GM12873 (cell line): ENCODE measurements at regions not wholly inside any gene's neighbourhood (a gene's known extent, or its start where the extent isn't known, plus 50 kb on each side); places are given as distances from the start of the nearest gene placed in this dataset.

Experiments used
- TF ChIP-seq, protein P1 (sequence below): IDR thresholded peaks from 2 replicates; pipeline ENCODE4 v1.5.1; 2012; ENCODE audit warnings: low read depth, mild to moderate bottlenecking, moderate library complexity, low read length, control low read depth; ENCODE audit not compliant: insufficient read depth; ENCODE audit errors: missing control alignments

DNA sequence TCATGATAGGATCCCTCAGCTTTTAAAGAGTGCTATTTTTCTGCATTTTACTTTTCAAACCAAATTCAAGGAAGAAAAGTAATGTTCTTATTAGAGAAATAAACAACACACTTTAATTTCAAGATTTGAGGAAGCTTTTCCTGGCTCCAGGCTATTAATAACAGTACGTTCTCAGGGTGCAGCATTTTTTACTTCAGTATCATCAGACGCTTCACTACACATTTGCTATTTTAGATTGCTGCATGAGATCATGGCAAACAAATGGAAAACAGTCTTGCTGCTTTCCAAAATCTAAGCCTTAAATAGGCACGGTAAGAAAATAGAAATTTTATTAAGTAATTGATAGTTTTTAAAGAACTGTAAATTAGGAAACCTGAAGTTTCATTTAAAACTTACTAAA, 253.6 kb upstream of the EXOC2 start:
- TF ChIP-seq, protein P1, sequence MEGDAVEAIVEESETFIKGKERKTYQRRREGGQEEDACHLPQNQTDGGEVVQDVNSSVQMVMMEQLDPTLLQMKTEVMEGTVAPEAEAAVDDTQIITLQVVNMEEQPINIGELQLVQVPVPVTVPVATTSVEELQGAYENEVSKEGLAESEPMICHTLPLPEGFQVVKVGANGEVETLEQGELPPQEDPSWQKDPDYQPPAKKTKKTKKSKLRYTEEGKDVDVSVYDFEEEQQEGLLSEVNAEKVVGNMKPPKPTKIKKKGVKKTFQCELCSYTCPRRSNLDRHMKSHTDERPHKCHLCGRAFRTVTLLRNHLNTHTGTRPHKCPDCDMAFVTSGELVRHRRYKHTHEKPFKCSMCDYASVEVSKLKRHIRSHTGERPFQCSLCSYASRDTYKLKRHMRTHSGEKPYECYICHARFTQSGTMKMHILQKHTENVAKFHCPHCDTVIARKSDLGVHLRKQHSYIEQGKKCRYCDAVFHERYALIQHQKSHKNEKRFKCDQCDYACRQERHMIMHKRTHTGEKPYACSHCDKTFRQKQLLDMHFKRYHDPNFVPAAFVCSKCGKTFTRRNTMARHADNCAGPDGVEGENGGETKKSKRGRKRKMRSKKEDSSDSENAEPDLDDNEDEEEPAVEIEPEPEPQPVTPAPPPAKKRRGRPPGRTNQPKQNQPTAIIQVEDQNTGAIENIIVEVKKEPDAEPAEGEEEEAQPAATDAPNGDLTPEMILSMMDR, result no peak

DNA sequence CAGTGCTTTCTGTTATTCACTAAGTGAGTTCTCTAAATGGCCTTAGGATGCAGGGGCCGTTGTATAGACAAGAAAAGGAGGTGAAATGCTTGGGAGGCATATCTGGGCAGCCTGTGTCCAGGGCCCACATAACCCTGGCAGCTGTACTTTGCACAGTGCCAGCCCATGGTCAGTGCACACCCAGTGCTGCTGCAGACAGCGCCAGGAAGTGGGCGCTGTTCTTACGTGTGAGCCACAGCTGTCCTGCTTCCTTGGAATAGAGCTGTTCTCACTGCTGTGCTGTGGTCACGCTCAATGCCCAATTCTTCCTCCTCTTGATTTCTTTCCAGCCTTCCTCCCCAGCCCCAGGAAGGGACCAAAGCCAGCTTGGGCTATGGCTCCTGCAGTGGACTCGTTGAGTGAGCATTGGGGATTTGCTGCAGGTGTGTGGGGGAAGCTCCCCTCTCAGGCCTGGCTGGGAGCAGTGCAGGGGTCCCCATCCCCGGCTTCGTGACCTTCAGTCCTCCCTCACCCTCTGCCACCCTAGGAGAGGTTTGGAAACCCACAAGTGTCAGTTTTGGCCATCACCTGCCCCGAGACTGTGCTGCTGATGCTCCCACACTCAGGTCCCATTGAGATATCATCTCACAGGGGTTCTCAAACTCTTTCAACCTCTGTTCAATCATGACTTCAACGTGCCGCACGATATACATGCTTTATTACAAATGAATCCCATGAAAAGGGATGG, 246.8 kb upstream of the EXOC2 start:
- TF ChIP-seq, protein P1, result no peak

DNA sequence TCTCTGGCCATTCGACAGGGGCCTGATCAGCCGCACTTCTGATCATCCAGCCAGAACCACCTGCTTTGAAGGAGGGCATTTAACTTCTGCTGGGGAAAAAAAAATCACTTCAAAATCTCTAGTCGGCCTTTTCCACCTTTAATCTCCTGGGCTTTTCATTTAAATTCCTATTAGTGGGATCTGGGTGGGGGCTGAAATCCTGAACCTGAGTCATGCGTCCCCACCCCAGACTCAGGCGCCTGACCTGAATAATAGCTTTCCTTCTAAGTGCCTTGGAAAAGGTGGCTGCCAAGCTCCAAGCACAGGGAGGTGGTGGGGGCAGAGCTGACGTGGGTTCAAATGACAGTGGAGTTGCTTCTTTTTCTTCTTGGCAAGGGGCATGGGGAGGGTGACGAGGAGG, 246.0 kb upstream of the EXOC2 start:
- TF ChIP-seq, protein P1, result no peak

GRCh38 chr6:938271-938905, 245.4 kb upstream of the EXOC2 start:
- TF ChIP-seq, protein P1, result no peak

DNA sequence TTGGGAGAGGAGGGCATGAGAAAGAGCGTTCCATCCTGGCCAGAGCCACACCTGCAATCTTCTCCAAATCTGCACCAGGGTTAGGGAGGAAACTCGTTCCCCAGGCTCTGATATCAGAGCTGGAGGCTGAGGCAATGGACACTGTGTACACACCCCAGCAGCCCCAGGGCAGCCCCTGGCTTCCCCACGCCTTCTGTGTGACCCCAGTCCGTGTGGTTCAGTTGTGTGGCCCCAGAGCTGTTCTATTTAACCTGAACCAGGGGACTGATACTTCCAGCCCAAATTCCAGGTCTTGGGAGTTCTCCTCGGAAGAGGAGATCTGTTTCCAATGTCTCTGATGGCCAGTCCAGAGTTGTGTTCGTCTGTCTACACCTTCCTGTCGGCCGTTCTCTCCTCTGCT, 242.6 kb upstream of the EXOC2 start:
- TF ChIP-seq, protein P1, result no peak

- TF ChIP-seq, protein P1, result no peak
These were observed 241.7 kb upstream of the EXOC2 start for GRCh38 chr6:934686-935085.

GRCh38 chr6:927157-927556, 234.2 kb upstream of the EXOC2 start:
- TF ChIP-seq, protein P1, result no peak
